Hypothalamus (tissue), 51 donors: ENCODE measurements at regions not wholly inside any gene's neighbourhood (a gene's known extent, or its start where the extent isn't known, plus 50 kb on each side); places are given as distances from the start of the nearest gene placed in this dataset.

Experiments
- DNase-seq, 51 donors: peaks; one replicate each; lab custom pipeline; 2025; lab: John Stamatoyannopoulos, UW

DNA sequence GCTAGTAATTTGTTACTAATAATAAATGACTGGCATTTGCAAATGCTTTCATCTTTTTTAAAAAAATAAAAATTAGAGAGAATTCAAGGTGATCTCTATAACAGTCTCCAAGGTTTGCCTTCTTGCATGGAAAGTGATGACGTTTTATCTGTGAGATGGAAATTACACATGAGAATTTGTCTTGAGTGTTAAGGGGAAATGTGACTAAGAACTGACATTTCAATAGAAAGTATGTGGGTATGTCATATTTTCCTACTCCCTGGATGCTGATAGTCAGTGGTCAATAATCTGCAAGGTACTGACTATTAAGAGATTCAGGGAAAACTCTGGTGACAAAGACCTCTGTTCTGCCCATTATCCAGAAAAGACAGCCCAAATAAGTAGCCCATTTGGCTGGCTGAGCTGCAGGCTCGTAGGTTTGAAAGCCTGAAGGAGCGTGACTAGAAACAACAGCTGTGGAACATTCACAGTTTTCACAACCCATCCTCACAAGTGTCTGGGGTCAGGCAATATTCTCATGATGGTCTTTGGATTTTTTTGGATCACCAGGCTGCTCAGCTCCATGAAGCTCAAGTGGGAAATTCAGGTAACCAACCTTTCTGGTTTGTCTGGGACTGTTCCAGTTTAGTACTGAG, 49.7 kb upstream of the WSCD1 start:
- no peak for DNase-seq
